HG03135 (cell line): ENCODE measurements at regions not wholly inside any gene's neighbourhood (a gene's known extent, or its start where the extent isn't known, plus 50 kb on each side); places are given as distances from the start of the nearest gene placed in this dataset.
"Not testable (repeated sequence)": the region's sequence is repeated elsewhere in the genome, so short reads cannot be mapped to it uniquely, and the experiment has no call there.

Source experiments
- ATAC-seq: cut with Tn5 transposase; IDR thresholded peaks from one replicate; pipeline ENCODE4 v1.9.1; 2021; ENCODE audit warnings: mild to moderate bottlenecking, moderate library complexity; ENCODE audit not compliant: unreplicated experiment

- no peak for ATAC-seq
Measured at GRCh38 chr6:78383968-78384367, 483.4 kb upstream of the IRAK1BP1 start.

- not testable (repeated sequence) for ATAC-seq
Measured at GRCh38 chr6:78386854-78387253, 480.5 kb upstream of the IRAK1BP1 start.

GRCh38 chr6:78390066-78390465, 477.3 kb upstream of the IRAK1BP1 start:
- ATAC-seq: no peak

- no peak for ATAC-seq
Measured at GRCh38 chr6:78397499-78397898, 469.9 kb upstream of the IRAK1BP1 start.

GRCh38 chr6:78398292-78398691, 469.1 kb upstream of the IRAK1BP1 start:
- ATAC-seq: no peak

- ATAC-seq: no peak
Measured at GRCh38 chr6:78400076-78400475, 467.3 kb upstream of the IRAK1BP1 start.

GRCh38 chr6:78427386-78427785, 440.0 kb upstream of the IRAK1BP1 start:
- ATAC-seq: no peak

GRCh38 chr6:78430521-78430920, 436.8 kb upstream of the IRAK1BP1 start:
- no peak for ATAC-seq

GRCh38 chr6:78435671-78436070, 431.7 kb upstream of the IRAK1BP1 start:
- ATAC-seq: no peak

GRCh38 chr6:78436335-78436734, 431.0 kb upstream of the IRAK1BP1 start:
- no peak for ATAC-seq

- no peak for ATAC-seq
Measured at GRCh38 chr6:78438135-78438534, 429.2 kb upstream of the IRAK1BP1 start.

- no peak for ATAC-seq
Measured at GRCh38 chr6:78460711-78461110, 406.6 kb upstream of the IRAK1BP1 start.

GRCh38 chr6:78462728-78463127, 404.6 kb upstream of the IRAK1BP1 start:
- no peak for ATAC-seq

- ATAC-seq: no peak
Measured at GRCh38 chr6:78465059-78465634, 402.2 kb upstream of the IRAK1BP1 start.

- no peak for ATAC-seq
Measured at GRCh38 chr6:78476561-78476960, 390.8 kb upstream of the IRAK1BP1 start.

- no peak for ATAC-seq
Measured at GRCh38 chr6:78482801-78483552, 384.4 kb upstream of the IRAK1BP1 start.

GRCh38 chr6:78483553-78484197, 383.7 kb upstream of the IRAK1BP1 start:
- ATAC-seq: no peak

- ATAC-seq: no peak
Measured at GRCh38 chr6:78484198-78485064, 382.9 kb upstream of the IRAK1BP1 start.

GRCh38 chr6:78487401-78487800, 379.9 kb upstream of the IRAK1BP1 start:
- no peak for ATAC-seq

GRCh38 chr6:78489874-78490273, 377.5 kb upstream of the IRAK1BP1 start:
- ATAC-seq: no peak

- no peak for ATAC-seq
Measured at GRCh38 chr6:78492351-78493017, 374.9 kb upstream of the IRAK1BP1 start.
